Esophagus squamous epithelium (tissue), 5 donors: ENCODE measurements at regions not wholly inside any gene's neighbourhood (a gene's known extent, or its start where the extent isn't known, plus 50 kb on each side); places are given as distances from the start of the nearest gene placed in this dataset.

Source experiments
- DNase-seq: peaks from one replicate; lab custom pipeline; 2025; lab: John Stamatoyannopoulos, UW
- H3K27ac ChIP-seq, 4 donors: fragments of 200-600 bp; sonication (generic); one replicate each; pipeline ENCODE4 v1.5.1; 2016 to 2019; ENCODE audit warnings: mild to moderate bottlenecking in 1 of 4
- H3K27me3 ChIP-seq, 4 donors: fragments of 200-600 bp; sonication (generic); 1 replicate in 3 of 4; 2 replicates in 1 of 4; pipeline versions ENCODE4 v1.5.1 to v1.6.0; 2017 to 2021; ENCODE audit warnings: antibody characterized with exemption in 1 of 4
- H3K36me3 ChIP-seq, 3 donors: fragments of 200-600 bp; sonication (generic); one replicate each; pipeline ENCODE4 v1.5.1; 2016 to 2019
- H3K4me1 ChIP-seq, 3 donors: fragments of 200-600 bp; sonication (generic); one replicate each; pipeline ENCODE4 v1.5.1; 2017 to 2019
- H3K4me3 ChIP-seq, 4 donors: fragments of 200-600 bp; sonication (generic); 1 replicate in 3 of 4; 2 replicates in 1 of 4; pipeline ENCODE4 v1.5.1; 2016 to 2019; ENCODE audit warnings: mild to moderate bottlenecking in 2 of 4, moderate library complexity in 1 of 4
- H3K9me3 ChIP-seq, 3 donors: fragments of 200-600 bp; sonication (generic); one replicate each; pipeline ENCODE4 v1.5.1; 2016 to 2019
- POLR2A ChIP-seq, 4 donors: fragments of 450-650 bp; IDR thresholded peaks; one replicate each; pipeline ENCODE4 v1.6.1; 2017; ENCODE audit warnings: antibody characterized with exemption in 4 of 4, mild to moderate bottlenecking in 4 of 4, moderate library complexity in 3 of 4
- WGBS, 2 donors: methylation state at CpG; one replicate each; pipeline ENCODE4 v1.1.5; 2018; 5-methylcytosine and 5-hydroxymethylcytosine counted together
- intact Hi-C: fragments of 100-400 bp; cut with DNase I; formaldehyde crosslinking; loops from one replicate; pipeline ENCODE4 v1.15.0; 2022
- small RNA-seq, 4 donors: library from RNA; depleted of rRNA; stranded (forward); fragments of <200 nt; gene quantifications; one replicate each; pipeline ENCODE3, GENCODE V24; 2016
- TF ChIP-seq, protein P1 (sequence below), 6 experiments: fragments of 450-650 bp in 4 of 6; fragments of 200-600 bp in 2 of 6; sonication (generic) in 2 of 6; IDR thresholded peaks; one replicate each; pipeline ENCODE4 v1.5.1; 2016 to 2019; ENCODE audit warnings: antibody characterized with exemption in 6 of 6, mild to moderate bottlenecking in 4 of 6, moderate library complexity in 4 of 6
- donor health status: DM: yes; HTN: yes; CAD: no.

DNA sequence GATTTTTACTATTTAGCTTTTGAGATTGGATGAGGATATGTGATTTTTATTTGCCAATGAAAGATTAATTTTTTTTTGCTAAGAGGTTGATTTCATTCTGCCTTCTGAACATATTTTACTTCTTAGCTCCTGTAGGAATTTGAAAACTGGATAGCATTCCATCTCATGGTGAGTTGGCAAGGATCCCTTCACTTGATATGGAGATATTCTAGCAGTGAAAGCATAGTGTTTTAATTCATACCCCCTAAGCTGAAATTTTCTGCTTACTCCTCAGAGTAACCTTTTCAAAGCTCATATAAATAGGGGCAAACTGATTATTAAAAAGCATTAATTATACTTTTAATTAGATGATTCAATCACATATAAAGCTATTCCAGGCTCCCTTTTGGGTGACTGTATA lies 61.0 kb upstream of the KCNJ3 start:
- no peak overlapping the region for H3K4me3 ChIP-seq
- no peaks in the 10 kb centered on the region for H3K36me3 ChIP-seq
- TF ChIP-seq, protein P1, sequence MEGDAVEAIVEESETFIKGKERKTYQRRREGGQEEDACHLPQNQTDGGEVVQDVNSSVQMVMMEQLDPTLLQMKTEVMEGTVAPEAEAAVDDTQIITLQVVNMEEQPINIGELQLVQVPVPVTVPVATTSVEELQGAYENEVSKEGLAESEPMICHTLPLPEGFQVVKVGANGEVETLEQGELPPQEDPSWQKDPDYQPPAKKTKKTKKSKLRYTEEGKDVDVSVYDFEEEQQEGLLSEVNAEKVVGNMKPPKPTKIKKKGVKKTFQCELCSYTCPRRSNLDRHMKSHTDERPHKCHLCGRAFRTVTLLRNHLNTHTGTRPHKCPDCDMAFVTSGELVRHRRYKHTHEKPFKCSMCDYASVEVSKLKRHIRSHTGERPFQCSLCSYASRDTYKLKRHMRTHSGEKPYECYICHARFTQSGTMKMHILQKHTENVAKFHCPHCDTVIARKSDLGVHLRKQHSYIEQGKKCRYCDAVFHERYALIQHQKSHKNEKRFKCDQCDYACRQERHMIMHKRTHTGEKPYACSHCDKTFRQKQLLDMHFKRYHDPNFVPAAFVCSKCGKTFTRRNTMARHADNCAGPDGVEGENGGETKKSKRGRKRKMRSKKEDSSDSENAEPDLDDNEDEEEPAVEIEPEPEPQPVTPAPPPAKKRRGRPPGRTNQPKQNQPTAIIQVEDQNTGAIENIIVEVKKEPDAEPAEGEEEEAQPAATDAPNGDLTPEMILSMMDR (IDR thresholded peaks at IDR 0.05): no peak
- no peak for TF ChIP-seq POLR2A (IDR thresholded peaks at IDR 0.05)
- no peaks in the 10 kb centered on the region for H3K9me3 ChIP-seq
- H3K27me3 ChIP-seq: no peaks in the 10 kb centered on the region
- intact Hi-C loops: no loop called here
- DNase-seq: no peak
- H3K4me1 ChIP-seq: no peaks in the 10 kb centered on the region
- H3K27ac ChIP-seq: no peak overlapping the region

DNA sequence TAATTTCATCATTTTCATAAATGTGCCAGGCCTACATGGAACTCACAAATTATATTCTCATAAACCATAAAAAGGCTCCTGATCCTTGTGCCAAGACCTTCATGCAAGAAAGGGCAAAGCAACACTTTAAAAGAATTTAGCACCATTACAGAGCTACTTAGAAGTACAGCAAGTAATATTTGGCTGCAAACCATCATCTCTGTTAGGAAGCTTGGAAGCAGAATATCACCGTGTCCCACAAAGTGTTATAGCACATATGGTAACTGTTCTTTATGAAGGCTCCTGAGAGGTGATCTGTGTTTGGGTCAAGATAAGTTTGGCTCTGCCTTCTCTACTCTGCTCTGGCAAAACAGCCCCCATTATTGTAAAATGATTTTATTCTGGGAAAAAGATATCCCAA lies 59.7 kb upstream of the KCNJ3 start:
- H3K36me3 ChIP-seq: no peaks in the 10 kb centered on the region
- no peaks in the 10 kb centered on the region for H3K27me3 ChIP-seq
- intact Hi-C loops: no loop called here
- H3K9me3 ChIP-seq: no peaks in the 10 kb centered on the region
- H3K4me3 ChIP-seq: no peak overlapping the region
- no peaks in the 10 kb centered on the region for H3K4me1 ChIP-seq
- no peak overlapping the region for H3K27ac ChIP-seq
- no peak for TF ChIP-seq POLR2A (IDR thresholded peaks at IDR 0.05)
- TF ChIP-seq, protein P1 (IDR thresholded peaks at IDR 0.05): no peak
- WGBS, 2 donors: 74 to 79% methylated on average over 1 of the region's 1 CpG
- no peak for DNase-seq

- H3K4me1 ChIP-seq: no peaks in the 10 kb centered on the region
- WGBS, 2 donors: 47 to 48% methylated on average over 3 of the region's 3 CpGs
- H3K27ac ChIP-seq: no peak overlapping the region
- H3K27me3 ChIP-seq: no peaks in the 10 kb centered on the region
- TF ChIP-seq POLR2A (IDR thresholded peaks at IDR 0.05): no peak
- TF ChIP-seq, protein P1 (IDR thresholded peaks at IDR 0.05): no peak
- no peaks in the 10 kb centered on the region for H3K36me3 ChIP-seq
- no peak for DNase-seq
- H3K4me3 ChIP-seq: no peak overlapping the region
- no peaks in the 10 kb centered on the region for H3K9me3 ChIP-seq
- intact Hi-C loops: no loop called here
Measured at GRCh38 chr2:154640000-154640399, 58.5 kb upstream of the KCNJ3 start.

Small RNA genes lying in the stretch of these regions (small RNA-seq; reads per million reads assigned to genes)
- gene RNA5SP107: 0 reads per million in 4 donors
